ENCODE measurements at regions not wholly inside any gene's neighbourhood (a gene's known extent, or its start where the extent isn't known, plus 50 kb on each side); places are given as distances from the start of the nearest gene placed in this dataset.

DNA sequence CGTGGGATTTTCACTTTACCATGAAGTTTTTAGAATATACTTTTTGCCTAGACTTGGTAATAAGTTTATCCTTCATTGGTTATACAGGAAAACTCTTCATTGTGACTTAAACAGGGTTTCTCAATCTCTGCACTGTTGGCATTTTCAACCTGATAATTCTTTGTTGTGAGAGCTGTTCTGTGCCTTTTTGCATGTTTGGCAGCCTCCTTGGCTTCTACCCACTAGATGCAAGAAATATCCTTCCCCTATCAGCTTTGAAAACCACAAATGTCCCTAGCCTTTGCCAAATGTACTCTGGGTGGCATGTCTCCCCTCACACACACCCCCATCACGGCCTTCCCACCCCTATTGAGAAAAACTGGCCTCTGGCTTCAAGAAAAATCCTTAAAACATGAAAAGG, 180.9 kb downstream of the ESM1 start:
- no peaks in the 10 kb centered on the region; the same call in 1 of the 2 replicates for H3K27me3 ChIP-seq (replicated peaks; ENCODE audit: control insufficient read depth, insufficient read depth, low read length)

DNA sequence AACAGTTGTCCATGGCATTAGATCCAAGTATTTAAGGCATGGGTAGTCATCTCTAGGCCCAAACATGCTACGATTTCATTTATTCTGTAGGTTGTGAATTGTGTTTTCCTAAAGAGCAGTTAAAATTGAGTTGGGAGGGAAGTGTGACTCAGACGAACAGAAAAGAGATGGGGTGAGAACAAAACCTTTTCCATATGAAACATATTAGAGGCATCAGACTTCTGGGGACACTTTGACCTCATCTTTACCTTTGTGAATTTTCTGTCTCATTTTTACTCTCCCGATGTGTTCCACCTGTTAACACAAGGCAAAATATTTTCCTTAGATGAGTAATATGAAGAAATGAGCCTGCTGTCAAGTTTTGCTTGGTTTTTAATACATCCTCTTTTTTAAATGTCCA, 181.3 kb downstream of the ESM1 start:
- no peaks in the 10 kb centered on the region; the same call in 1 of the 2 replicates for H3K27me3 ChIP-seq (replicated peaks; ENCODE audit: control insufficient read depth, insufficient read depth, low read length)
- Mint-ChIP-seq H3K4me3 (ENCODE audit: unreplicated experiment) (no peak overlapping the region), H3K36me3 (ENCODE audit: insufficient read depth, unreplicated experiment) (no peaks in the 10 kb centered on the region), H3K27me3 (ENCODE audit: insufficient read depth, unreplicated experiment) (peaks cover 3% of the 10 kb centered on the region), H3K9me3 (ENCODE audit: unreplicated experiment) (peaks cover 12% of the 10 kb centered on the region), H3K4me1 (ENCODE audit: low read depth, unreplicated experiment) (no peaks in the 10 kb centered on the region), H3K27ac (ENCODE audit: unreplicated experiment) (no peak overlapping the region)
- CTCF ChIA-PET = no interaction called here
- peaks cover 7% of the 10 kb centered on the region; the same call in 1 of the 2 replicates for H3K4me1 ChIP-seq
- DNase-seq = no peak
- TF ChIP-seq, protein P1, sequence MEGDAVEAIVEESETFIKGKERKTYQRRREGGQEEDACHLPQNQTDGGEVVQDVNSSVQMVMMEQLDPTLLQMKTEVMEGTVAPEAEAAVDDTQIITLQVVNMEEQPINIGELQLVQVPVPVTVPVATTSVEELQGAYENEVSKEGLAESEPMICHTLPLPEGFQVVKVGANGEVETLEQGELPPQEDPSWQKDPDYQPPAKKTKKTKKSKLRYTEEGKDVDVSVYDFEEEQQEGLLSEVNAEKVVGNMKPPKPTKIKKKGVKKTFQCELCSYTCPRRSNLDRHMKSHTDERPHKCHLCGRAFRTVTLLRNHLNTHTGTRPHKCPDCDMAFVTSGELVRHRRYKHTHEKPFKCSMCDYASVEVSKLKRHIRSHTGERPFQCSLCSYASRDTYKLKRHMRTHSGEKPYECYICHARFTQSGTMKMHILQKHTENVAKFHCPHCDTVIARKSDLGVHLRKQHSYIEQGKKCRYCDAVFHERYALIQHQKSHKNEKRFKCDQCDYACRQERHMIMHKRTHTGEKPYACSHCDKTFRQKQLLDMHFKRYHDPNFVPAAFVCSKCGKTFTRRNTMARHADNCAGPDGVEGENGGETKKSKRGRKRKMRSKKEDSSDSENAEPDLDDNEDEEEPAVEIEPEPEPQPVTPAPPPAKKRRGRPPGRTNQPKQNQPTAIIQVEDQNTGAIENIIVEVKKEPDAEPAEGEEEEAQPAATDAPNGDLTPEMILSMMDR (IDR thresholded peaks at IDR 0.05; ENCODE audit: insufficient read depth in 1 of 2, low read depth in 1 of 2, low read length in 1 of 2, severe bottlenecking in 1 of 2, unreplicated experiment in 1 of 2) = no peak
- intact Hi-C loops (cut with micrococcal nuclease; ENCODE audit: unreplicated experiment) = no loop called here
- POLR2A ChIA-PET = no interaction called here
- H3K4me3 ChIP-seq (ENCODE audit: low read depth, low read length) = no peak overlapping the region
- no TSS peak for BruUV-seq (replicated peaks)
- no peaks in the 10 kb centered on the region for H3K36me3 ChIP-seq (ENCODE audit: control insufficient read depth, insufficient read depth, low read length)
- no peaks in the 10 kb centered on the region; the same call in 1 of the 2 replicates for H3K9me3 ChIP-seq

More for the DNA sequence above, 180.9 kb downstream of the ESM1 start:
- H3K4me3 ChIP-seq (ENCODE audit: low read depth, low read length) = no peak overlapping the region
- peaks cover 7% of the 10 kb centered on the region; the same call in 1 of the 2 replicates for H3K4me1 ChIP-seq
- no peak overlapping the region for H3K27ac Mint-ChIP-seq (ENCODE audit: unreplicated experiment)
- TF ChIP-seq, protein P1 (IDR thresholded peaks at IDR 0.05; ENCODE audit: insufficient read depth in 1 of 2, low read depth in 1 of 2, low read length in 1 of 2, severe bottlenecking in 1 of 2, unreplicated experiment in 1 of 2) = no peak
- no peak for DNase-seq
- no TSS peak for BruUV-seq (replicated peaks)
- H3K9me3 ChIP-seq = no peaks in the 10 kb centered on the region; the same call in 1 of the 2 replicates
- no peak overlapping the region for H3K4me3 Mint-ChIP-seq (ENCODE audit: unreplicated experiment)
- no peaks in the 10 kb centered on the region for H3K36me3 ChIP-seq (ENCODE audit: control insufficient read depth, insufficient read depth, low read length)
- no peaks in the 10 kb centered on the region for H3K4me1 Mint-ChIP-seq (ENCODE audit: low read depth, unreplicated experiment)
- peaks cover 14% of the 10 kb centered on the region for H3K9me3 Mint-ChIP-seq (ENCODE audit: unreplicated experiment)
- POLR2A ChIA-PET = no interaction called here
- H3K27me3 Mint-ChIP-seq (ENCODE audit: insufficient read depth, unreplicated experiment) = peaks cover 3% of the 10 kb centered on the region
- intact Hi-C loops (cut with micrococcal nuclease; ENCODE audit: unreplicated experiment) = no loop called here
- CTCF ChIA-PET = no interaction called here
- no peaks in the 10 kb centered on the region for H3K36me3 Mint-ChIP-seq (ENCODE audit: insufficient read depth, unreplicated experiment)

DNA sequence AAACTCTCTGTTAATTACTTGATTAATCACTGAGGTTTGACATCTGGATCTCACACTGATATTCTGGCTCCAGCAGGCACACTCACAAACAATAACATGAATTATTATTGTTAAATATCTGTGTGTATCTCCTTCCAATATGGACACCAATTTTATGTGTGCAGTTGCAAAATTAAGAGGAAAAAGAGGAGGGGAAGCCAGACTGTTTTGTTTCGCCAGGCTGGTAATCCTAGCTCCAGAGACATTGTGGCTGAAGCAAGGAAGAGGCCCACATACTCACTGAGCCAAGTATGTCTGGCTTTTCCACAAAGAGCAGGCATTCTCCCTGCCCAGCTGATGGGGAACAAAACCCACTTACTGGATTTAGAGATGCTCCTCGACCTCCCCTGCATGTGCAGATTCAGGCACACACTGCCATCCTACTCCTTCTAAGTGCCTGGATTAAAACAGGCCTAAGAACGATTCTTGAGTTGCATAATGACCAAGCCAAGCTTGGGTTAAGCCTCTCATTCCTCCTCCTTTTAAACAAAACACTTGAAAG, 181.9 kb downstream of the ESM1 start:
- H3K4me1 Mint-ChIP-seq (ENCODE audit: low read depth, unreplicated experiment) = no peaks in the 10 kb centered on the region
- ChIA-PET CTCF (no interaction called here), POLR2A (no interaction called here)
- H3K4me1 ChIP-seq = peaks cover 7% of the 10 kb centered on the region; the same call in 1 of the 2 replicates
- BruUV-seq (replicated peaks) = no TSS peak
- peaks cover 3% of the 10 kb centered on the region for H3K27me3 Mint-ChIP-seq (ENCODE audit: insufficient read depth, unreplicated experiment)
- no peaks in the 10 kb centered on the region for H3K36me3 Mint-ChIP-seq (ENCODE audit: insufficient read depth, unreplicated experiment)
- DNase-seq = no peak
- TF ChIP-seq, protein P1 (IDR thresholded peaks at IDR 0.05; ENCODE audit: insufficient read depth in 1 of 2, low read depth in 1 of 2, low read length in 1 of 2, severe bottlenecking in 1 of 2, unreplicated experiment in 1 of 2) = no peak
- H3K27me3 ChIP-seq (replicated peaks; ENCODE audit: control insufficient read depth, insufficient read depth, low read length) = no peaks in the 10 kb centered on the region; the same call in 1 of the 2 replicates
- H3K9me3 Mint-ChIP-seq (ENCODE audit: unreplicated experiment) = peaks cover 6% of the 10 kb centered on the region
- H3K4me3 ChIP-seq (ENCODE audit: low read depth, low read length) = no peak overlapping the region
- H3K9me3 ChIP-seq = no peaks in the 10 kb centered on the region; the same call in 1 of the 2 replicates
- intact Hi-C loops (cut with micrococcal nuclease; ENCODE audit: unreplicated experiment) = no loop called here
- H3K36me3 ChIP-seq (ENCODE audit: control insufficient read depth, insufficient read depth, low read length) = no peaks in the 10 kb centered on the region
- H3K4me3 Mint-ChIP-seq (ENCODE audit: unreplicated experiment) = no peak overlapping the region
- H3K27ac Mint-ChIP-seq (ENCODE audit: unreplicated experiment) = no peak overlapping the region
